Uterus (tissue), 2 donors: ENCODE measurements at regions not wholly inside any gene's neighbourhood (a gene's known extent, or its start where the extent isn't known, plus 50 kb on each side); places are given as distances from the start of the nearest gene placed in this dataset.

ENCODE experiments used
- CTCF ChIP-seq, 4 experiments: fragments of 200-600 bp in 2 of 4; fragments of 450-650 bp in 2 of 4; sonication (generic) in 2 of 4; IDR thresholded peaks; one replicate each; pipeline ENCODE4 v1.5.1; 2016 to 2019; ENCODE audit warnings: antibody characterized with exemption in 4 of 4, mild to moderate bottlenecking in 2 of 4, moderate library complexity in 1 of 4
- POLR2A ChIP-seq, 2 donors: fragments of 450-650 bp; IDR thresholded peaks; one replicate each; pipeline ENCODE4 v1.6.1; 2016; ENCODE audit warnings: antibody characterized with exemption in 2 of 2, mild to moderate bottlenecking in 1 of 2, moderate library complexity in 1 of 2

GRCh38 chr2:130264046-130264445, 65.8 kb upstream of the TUBA3E start:
- TF ChIP-seq CTCF (IDR thresholded peaks at IDR 0.05) (no peak), POLR2A (IDR thresholded peaks at IDR 0.05) (no peak)
